ENCODE measurements at regions not wholly inside any gene's neighbourhood (a gene's known extent, or its start where the extent isn't known, plus 50 kb on each side); places are given as distances from the start of the nearest gene placed in this dataset.

- TF ChIP-seq CTCF (IDR thresholded peaks at IDR 0.05) (no peak), EP300 (IDR thresholded peaks at IDR 0.05) (no peak), POLR2A (IDR thresholded peaks at IDR 0.05) (no peak)
These were observed 351.9 kb upstream of the TNC start for GRCh38 chr9:115469841-115470240.

All from tibial nerve (tissue), 4 donors.